GM13976 (cell line): ENCODE measurements at regions not wholly inside any gene's neighbourhood (a gene's known extent, or its start where the extent isn't known, plus 50 kb on each side); places are given as distances from the start of the nearest gene placed in this dataset.

Experiments used
- DNase-seq: peaks from one replicate; pipeline ENCODE4 v3.0.0; 2012; ENCODE audit warnings: low spot score
- in situ Hi-C: fragments of 300-500 bp; cut with MboI; formaldehyde crosslinking; loops from one replicate; pipeline ENCODE4 v1.12.0; 2022; ENCODE audit warnings: low sequenced_read_pairs, mixed read lengths, inconsistent platforms; ENCODE audit not compliant: unreplicated experiment
- TF ChIP-seq, protein P1 (sequence below): IDR thresholded peaks from 2 replicates; pipeline ENCODE4 v1.5.1; 2012; ENCODE audit warnings: borderline replicate concordance, mild to moderate bottlenecking; ENCODE audit not compliant: insufficient read depth; ENCODE audit errors: extremely low read depth, missing control alignments, control extremely low read depth

DNA sequence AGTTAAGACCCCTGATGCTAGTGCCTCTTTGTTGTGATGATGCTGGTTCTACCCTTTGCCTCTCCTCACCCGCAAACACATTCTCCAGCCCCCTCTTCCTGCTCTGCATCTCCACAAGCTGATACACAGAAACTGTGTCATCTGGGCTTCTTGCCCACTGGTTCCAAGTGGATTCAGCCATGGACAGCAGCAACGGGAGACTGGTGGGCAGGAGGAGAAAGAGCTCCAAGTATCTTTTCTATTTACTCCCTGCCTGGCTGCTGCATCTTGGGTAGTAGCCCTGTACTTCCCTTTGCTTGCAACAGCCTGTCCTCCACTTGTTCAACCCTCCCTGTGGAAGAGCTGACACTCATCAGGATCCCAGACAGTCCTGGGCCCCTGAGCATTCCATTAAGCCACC is 655.1 kb upstream of the RAB6C start:
- TF ChIP-seq, protein P1, sequence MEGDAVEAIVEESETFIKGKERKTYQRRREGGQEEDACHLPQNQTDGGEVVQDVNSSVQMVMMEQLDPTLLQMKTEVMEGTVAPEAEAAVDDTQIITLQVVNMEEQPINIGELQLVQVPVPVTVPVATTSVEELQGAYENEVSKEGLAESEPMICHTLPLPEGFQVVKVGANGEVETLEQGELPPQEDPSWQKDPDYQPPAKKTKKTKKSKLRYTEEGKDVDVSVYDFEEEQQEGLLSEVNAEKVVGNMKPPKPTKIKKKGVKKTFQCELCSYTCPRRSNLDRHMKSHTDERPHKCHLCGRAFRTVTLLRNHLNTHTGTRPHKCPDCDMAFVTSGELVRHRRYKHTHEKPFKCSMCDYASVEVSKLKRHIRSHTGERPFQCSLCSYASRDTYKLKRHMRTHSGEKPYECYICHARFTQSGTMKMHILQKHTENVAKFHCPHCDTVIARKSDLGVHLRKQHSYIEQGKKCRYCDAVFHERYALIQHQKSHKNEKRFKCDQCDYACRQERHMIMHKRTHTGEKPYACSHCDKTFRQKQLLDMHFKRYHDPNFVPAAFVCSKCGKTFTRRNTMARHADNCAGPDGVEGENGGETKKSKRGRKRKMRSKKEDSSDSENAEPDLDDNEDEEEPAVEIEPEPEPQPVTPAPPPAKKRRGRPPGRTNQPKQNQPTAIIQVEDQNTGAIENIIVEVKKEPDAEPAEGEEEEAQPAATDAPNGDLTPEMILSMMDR, result no peak
- DNase-seq, result no peak
- in situ Hi-C loops, result no loop called here

DNA sequence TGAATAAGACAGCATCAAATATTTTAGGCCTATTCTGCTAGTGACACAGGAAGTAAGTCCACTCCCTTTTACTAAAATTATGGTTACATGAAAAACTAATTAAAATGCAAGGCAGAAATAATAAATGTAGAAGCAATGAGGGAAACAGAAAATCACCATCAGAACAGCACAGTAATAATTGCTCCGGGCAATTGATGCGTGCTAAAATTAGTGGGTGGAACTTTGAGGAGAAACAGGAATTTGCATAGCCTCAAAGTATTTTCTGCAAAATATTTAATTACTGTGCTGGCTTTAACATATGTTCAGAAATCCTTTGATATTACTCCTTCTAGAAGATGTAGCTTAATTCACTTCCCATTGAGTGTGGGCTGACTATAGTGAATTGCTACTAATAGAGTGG is 654.3 kb upstream of the RAB6C start:
- TF ChIP-seq, protein P1, result no peak
- DNase-seq, result no peak
- in situ Hi-C loops, result no loop called here

DNA sequence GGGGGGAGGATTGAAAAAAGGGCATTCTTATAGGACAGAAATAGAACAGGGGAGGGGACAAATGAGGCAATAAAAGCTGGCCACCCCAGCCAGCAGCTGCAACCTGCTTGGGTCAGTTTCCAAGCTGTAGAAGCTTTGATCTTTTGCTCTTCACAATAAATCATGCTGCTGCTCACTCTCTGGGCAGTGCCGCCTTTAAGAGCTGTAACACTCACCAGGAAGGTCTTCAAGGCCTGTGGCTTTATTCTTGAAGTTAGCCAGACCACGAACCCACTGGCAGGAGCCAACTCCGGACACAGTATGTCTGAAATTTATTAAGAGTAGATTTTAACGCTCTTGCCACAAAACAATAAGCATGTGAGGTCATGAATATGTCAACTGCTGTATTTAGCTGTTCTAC is 649.9 kb upstream of the RAB6C start:
- no peak for DNase-seq
- TF ChIP-seq, protein P1, result no peak

DNA sequence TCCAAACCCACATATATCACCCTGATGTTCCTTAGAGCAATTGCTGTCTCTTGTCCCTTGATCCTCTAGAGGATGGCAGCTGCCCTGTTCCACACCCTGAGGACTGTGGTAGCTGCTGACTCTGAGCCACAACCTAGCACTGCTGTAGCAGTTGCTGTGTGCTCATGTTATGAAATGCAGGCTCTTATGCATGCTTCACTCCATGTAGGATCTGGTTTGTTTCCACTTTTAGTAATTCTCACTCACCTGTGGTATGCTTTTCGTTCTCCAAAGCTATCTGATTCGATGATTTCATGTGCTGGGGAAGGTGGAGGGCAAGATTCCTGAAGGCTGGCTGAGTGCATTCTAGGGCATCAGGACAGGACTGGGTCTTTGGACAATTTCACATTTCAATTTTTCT is 649.0 kb upstream of the RAB6C start:
- TF ChIP-seq, protein P1, result no peak
- no peak for DNase-seq
- in situ Hi-C loops, result no loop called here

More for the DNA sequence above, 649.9 kb upstream of the RAB6C start:
- in situ Hi-C loops, result no loop called here

DNA sequence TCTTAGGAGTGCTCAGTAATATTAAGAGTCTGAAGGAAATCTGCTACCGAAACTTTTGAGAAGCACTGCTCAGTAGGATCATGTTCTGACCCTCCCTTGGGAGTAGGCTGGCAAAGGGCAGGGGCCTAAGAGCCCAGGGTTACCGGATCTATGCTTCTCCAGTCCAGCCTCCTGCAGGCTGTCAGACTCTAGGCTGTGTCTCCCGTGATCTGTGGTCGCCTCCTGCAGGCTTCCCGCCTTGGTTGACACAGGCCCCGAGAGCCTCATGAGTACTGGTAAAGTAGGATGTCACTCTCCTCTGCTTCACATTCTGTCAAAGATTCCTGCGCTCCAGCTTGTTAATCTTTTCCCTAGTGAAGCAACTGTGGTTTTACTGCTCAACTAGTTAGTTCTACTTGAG is 647.8 kb upstream of the RAB6C start:
- in situ Hi-C loops, result no loop called here
- TF ChIP-seq, protein P1, result no peak
- DNase-seq, result no peak

DNA sequence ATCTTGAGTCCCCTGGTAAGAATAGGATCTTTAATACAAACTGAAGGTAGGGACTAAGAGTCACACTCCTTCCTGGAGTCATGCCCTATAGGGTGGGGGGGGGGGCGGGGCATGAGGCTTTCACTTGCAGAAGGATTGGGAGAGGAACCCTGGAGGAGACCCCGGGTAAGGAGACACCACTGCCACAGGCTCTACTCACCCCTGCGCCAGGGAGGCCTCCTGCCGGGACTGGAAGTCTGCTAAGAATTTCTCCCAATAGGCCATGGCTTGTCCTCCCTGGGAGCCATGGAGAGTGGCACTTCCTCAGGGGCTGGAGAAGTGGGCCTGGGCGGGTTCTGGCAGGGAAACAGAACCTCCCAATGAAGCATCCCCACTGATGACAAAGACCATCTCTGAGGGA is 645.3 kb upstream of the RAB6C start:
- in situ Hi-C loops, result no loop called here
- TF ChIP-seq, protein P1, result no peak
- no peak for DNase-seq

DNA sequence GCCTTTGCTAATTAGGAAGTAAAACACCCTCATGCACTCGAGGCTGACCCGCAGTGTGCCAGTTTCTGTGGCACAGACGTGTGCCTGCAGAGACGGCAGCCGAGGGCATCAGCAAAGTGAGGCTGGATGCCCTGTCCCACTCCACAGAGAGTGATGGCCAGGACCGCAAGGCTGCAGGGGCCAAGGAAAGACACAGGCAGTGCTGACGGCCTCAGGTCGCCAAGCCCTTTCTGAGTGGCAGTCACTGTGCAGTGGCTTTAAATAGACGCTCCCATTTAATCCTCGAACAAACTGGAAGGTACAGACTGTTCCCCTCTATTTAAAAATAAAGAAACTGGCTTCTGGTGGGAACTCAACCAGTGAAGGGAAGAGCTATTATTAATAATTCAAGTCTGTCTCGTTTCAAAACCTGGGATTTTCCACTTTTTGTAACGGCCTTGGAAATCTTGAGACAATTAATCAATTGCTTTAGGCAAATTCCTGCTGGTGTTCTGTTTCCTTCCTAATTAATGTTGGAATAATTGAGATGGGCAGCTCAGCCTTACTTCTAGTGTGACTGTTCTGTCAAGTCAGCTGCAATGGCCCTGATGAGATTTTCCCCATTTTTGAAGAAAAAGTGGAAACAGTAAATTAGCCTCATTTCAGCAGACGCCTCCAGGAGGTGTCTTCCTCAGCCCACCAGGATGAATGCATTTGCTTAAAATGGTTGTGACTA is 644.6 kb upstream of the RAB6C start:
- DNase-seq, result no peak
- in situ Hi-C loops, result no loop called here
- TF ChIP-seq, protein P1, result no peak
